GM21447 (cell line): ENCODE measurements at regions not wholly inside any gene's neighbourhood (a gene's known extent, or its start where the extent isn't known, plus 50 kb on each side); places are given as distances from the start of the nearest gene placed in this dataset.

Experiments
- ATAC-seq: cut with Tn5 transposase; IDR thresholded peaks from one replicate; pipeline ENCODE4 v1.9.1; 2021; ENCODE audit not compliant: unreplicated experiment

DNA sequence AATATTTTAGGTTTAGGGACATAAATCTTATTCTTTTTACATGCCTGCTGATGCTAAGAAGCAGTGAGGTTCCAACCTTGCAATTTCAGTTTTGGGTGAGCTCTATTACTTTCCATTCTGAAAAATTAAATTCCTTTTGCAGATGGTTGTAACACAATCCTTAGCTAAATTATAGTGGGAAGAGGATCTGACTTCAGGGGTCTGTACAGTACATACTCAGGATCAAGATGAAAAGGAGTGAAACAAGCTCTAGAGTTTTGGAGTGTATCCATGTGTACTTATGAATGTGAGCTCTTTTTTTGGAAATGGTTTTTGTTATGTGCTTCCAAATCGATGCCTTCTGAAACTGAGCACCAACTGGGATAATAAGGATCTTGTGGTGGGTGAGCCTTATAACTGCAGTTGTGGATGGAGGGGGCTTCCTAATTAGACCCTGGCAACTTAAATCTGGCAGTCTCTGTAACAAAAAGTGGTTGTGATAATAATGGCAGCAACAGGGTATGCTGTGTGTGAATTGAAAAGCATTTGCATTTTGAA, 218.8 kb upstream of the MAP3K7 start:
- no peak for ATAC-seq

DNA sequence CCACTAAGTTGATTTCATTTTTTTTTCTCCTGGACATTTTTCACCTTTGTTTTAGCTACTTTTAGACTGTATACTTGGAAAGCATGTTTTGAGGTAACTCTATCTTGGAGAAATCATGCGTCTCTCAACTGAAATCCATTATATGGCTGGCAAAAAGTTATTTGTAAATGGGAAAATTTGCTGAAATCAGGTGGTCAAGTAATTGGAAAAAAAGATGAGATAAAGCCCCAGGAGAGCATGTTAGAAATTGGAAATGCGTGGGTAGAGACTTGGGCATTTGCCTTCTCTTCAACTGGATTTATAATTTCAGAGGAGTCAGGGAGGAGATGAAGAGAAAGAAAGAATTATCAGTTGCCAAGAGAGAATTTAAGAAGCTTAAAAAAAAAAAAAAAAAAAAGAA, 217.1 kb upstream of the MAP3K7 start:
- ATAC-seq: no peak

DNA sequence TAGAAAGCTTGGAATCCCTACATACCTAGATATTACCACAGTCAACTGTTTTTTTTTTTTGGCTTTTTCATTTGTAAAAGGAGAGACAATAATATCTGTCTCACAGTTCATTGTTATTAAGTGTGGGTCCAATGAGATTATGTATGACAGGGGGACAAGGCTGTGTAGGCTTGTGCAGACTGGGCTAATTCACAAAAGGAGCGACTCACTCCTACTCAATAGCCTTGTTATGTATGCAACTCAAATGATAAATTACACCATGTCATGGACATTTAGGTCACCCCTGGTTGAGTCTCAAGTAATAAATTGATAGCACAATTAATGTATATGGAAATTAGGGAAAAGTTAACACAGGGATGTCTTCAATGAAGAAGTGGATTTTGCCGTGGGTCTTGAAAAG, 208.2 kb upstream of the MAP3K7 start:
- ATAC-seq: no peak

DNA sequence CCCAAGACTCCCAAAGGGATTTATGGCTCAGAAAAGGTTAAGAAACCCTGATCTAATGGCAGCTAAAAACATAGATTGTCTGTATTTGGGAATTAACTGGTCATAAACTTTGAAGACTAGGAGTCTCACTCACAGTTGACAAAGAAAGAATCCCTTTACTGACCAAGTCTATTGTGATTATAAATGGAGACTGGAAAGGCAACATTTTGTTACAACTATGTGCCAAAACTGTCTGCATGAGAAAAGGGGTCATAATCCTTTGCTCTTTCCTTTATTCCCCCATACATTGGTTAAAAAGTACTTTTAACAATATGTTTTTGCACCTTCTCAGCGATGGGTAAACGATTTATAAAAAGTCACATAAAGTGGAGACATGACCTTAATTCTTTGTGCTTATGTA, 206.9 kb upstream of the MAP3K7 start:
- no peak for ATAC-seq

DNA sequence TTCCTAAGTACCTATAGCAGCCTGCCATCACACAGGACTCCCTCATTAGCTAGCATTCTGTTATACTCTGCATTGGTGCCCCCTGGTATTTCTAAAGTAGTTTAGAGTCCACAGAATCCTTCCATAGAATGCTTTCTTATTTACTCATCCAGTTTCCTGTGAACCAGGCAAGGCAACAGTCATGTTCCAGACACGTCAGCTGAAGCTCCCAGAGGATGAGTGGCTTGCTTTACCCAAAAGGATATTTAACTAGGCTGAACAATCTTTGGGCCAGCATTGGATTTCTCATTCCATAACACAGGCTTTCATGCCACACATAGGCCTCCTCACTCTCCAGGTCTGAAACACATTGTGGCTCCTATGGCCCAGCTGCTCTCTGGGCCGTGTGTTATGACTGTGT, 203.8 kb upstream of the MAP3K7 start:
- ATAC-seq: no peak

DNA sequence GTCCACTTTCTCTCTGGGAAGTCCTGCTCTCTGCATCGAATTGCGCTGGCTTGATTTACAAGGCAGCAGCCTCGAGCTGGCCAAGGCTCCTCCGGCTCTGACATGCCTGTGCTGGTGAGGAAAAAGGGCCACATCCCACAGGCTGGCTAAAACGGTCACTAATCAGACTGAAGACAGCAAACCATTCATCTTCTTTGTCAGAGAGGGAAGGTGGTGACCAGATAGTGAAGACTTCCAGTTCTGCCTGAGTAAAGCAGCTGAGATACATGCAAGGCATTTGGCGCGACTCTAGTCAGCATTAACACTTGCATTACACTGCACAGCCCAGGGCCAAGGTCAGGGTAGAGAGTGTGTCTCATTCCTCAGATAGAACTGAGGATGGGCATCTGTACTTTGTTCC, 203.2 kb upstream of the MAP3K7 start:
- no peak for ATAC-seq

DNA sequence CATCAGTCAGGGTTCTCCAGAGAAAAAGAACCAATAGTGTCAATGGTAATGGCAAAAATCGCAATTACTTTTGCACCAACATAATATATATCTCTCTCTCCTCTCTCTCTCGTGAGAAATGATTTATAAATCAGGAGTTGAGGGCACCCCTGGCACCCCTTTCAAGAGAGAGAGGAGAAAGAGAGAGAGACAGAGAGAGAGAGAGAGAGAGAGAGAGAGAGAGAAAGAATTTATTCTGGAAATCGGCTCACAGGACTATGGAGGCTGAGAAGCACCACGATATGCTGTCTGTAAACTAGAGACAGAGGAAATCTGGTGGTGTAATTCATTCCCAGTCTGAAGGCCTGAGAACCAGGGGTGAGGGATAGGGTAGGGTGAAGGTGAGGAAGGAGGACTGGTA, 201.9 kb upstream of the MAP3K7 start:
- no peak for ATAC-seq

DNA sequence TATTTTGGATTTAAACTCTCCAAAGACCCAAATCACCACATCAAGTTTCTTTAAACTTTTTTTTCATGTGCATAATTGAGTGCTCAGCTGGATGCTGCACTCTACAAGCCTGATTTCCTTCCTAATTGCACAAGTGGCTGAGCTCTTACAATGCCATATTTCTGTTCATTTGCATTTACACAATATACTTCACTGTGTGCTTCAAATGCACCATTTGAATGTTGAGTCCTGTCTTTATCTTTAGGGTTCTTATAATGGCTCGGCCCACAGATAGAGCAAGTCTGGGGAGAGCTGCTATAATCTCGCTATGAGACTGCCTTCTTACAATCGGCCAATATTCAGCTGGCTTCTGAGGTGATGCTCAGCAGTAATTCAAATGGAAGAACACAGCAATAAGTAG, 200.6 kb upstream of the MAP3K7 start:
- ATAC-seq: no peak

DNA sequence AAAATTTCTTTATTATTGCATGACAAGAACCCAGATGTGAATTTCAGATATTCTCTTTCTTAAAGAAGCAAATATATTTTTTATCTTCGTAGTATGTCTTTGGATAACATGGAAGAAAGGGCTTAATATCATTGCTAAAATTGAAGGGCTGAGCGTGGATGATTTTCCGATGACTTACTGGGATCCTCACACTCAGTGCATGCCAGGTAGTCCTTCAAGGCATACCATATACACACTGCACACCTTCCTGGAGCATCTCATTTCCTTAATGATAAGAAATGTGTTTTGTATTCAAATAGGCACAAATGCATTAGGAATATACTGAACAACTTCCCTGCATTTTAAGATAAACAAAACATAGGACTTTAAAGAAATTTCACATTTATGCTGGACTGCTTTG, 193.9 kb upstream of the MAP3K7 start:
- ATAC-seq: no peak

DNA sequence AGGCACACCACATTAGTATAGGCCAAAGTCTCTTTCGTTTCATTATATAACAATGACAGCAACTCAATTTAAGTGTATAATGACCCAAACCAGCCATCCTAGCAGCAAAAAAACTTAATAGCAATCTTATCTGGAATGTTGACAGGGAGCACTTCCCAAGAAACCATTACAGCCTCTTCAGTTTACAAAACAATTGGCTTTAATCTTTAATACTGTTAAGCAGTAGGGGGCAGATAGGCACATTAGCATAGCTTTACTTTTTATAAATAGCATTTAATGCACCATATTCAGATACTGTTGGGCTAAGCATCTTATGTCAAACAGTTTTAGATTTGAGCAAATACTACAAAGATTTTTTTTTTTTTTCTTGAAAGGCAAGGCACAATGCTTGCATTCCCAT, 193.3 kb upstream of the MAP3K7 start:
- no peak for ATAC-seq

DNA sequence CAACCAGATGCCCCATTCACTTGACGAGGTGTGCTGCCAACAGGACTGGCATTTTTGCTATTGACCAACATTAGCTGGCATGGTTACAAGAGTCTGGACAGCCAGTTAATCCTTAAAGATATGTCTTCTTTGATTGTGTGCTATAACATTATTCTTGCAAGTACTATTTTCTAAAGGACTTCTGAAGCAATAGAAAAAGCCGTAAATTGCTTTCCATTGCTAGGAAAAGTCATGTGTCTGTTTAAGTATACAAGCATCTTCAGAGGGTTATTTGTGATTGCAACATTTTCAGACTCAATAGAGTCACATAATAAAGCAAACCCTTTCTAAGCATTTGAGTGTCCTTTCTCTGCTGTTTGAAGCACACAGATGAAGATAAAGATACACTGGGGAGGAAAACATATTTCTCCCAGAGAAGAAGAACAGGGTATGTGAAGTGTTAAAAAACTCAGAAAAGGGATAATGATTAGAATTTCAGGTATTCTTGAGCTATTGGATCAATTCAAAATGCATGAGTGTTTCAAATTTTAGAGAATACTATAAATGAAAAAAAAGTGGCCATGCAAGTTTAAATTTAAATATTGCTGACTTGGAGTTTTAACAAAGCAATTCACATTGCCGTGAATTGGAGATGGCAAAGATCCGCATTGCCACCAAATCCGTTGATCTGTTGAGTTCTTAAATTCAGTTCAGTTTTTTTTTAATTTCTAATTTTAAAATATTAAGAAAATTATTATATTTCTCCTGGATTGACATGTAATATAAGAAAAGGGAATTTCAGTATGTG, 191.7 kb upstream of the MAP3K7 start:
- no peak for ATAC-seq

DNA sequence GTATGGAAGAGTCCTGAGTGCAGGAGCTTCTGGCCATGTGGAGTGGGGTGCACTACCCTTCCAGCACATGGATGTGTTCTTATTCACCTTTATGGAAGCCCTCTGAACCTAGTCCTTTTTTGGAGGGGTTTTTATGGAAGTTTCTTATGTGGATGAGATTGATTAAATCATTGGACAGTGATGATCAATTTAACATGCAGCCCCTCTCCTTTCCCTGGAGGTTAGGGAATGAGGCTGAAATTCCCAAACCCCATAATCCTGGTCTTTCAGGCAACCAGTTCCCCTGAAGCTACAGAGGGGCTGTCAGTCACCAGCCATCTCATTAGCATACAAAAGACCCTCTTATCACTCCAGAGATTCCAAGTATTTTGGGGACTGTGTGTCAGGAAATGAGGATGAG, 183.9 kb upstream of the MAP3K7 start:
- no peak for ATAC-seq

DNA sequence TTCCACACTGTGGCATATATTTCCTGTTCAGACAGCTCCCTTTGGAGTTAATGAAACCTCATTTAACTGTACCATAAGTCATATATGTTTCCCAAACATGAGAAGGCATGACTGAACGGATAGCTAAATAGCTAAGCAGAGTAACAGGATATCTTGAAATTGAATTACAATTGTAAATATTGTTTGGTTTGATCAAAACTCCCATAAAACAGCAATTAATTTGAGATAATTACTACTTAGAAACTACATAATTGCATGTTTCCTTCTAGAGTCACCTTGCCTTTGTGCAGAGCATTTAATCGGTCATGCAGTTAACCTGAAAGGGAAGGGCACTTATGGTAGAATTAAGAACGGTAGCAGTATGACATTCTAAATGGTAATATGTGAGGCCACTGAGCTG, 179.0 kb upstream of the MAP3K7 start:
- no peak for ATAC-seq

DNA sequence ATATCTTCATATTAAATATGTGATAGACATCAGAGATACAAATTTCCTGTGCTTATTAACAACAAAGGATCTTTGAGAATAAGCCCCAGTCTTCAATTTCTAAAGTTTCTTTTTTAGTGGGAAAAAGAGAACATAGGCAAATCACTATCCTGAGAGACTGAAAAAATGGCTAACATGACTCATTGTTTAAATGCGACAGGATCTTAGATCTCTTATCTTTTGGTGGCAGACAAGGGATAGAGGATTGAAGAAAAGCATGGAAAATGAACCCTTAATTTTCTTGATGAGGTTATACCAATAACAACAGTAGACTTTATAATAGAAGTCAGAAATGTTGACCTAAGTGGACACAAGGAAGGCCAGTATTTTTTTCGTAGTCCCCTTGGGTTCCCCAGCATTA, 178.6 kb upstream of the MAP3K7 start:
- no peak for ATAC-seq

DNA sequence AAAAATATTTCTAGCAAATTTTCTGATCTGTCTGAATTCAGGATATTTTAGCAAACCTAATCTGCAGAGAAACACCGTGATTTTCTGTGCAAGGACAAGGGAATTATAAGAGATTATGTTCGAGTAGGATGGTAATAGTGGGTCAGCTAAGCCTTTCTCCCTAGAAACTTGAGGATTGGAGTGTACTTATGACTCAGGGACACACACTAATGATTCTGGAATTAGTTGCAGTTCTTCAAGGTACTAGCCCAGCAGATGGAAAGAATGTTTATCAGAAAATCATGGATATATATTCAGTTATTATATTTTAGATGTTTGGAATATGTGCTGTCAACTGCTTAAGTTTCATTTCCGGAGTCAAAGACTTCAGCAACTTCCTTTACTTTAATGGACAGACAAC, 177.1 kb upstream of the MAP3K7 start:
- ATAC-seq: no peak

DNA sequence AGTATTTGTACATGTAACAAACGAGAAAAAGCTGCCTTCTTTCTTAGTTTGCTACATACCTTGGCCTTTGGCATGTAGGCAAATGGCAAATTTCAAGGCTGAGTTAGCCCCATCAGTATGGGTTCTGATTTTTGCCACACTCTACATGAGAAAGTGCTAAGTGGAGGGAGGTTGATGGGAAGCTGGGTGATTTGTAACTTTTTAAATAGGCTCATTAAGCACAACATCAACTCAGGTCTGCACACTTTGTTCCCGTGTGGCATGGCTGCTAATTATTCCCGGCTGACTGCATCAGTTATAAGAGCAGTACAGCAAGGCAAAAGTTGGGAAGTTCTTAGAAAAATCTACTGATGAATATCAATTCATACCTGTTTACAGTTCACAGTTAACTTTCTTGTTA, 172.8 kb upstream of the MAP3K7 start:
- no peak for ATAC-seq

DNA sequence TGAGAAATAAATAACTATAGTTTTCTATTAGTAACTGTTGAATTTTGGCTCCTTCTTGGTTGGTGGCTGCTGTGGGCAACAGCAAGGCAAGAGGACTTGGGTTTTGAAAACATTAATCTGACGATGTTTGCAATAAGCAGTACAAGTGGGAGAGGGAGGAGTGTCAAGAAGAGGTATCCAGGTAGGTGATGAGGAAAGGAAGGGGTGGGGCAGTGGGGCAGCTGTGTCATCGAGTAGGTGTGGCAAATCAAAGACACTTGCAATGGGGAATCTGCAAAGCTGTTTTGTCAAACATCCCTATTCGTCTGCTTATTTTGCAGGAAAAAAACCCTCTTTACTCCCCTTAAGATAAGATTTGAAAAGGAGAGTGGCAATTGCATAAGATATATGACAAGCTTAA, 171.9 kb upstream of the MAP3K7 start:
- ATAC-seq: no peak

DNA sequence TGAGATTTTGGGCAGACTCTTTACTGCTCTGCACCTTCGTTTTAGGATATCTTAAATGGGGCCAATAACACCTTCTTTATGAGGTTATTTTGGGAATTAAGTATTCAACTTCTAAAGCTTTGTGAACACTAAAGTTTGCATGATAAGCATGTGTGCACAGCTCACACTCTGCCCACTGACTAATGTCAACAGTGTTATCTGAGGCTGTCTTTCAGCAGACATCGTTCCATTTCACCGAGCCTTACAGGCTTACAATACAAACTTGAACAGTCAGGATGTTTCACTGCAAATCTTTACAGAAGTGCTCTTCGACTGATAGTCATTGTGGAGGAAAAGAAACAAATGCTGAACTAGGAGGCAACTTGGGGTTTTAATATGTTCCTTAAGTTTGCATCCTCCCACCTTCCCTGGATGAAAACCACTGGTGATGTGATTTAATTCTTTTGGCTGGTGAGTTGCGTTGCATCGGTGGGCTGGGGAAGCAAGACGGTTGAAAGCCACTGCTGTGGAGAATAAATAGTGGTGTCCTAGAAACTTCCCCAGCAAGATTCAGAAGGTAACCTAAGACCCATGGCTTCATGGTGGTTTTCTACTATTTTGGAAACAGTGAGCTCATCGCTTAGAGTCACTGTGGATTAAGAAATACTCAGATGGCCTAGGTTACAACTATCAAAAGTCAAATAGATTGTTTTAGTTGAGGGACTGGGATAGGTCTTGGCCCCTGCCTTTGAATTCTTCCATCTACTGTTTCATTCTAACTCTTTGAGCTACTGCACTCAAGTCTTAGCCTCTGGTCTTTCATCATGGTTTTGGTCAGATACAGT, 167.2 kb upstream of the MAP3K7 start:
- ATAC-seq: no peak

DNA sequence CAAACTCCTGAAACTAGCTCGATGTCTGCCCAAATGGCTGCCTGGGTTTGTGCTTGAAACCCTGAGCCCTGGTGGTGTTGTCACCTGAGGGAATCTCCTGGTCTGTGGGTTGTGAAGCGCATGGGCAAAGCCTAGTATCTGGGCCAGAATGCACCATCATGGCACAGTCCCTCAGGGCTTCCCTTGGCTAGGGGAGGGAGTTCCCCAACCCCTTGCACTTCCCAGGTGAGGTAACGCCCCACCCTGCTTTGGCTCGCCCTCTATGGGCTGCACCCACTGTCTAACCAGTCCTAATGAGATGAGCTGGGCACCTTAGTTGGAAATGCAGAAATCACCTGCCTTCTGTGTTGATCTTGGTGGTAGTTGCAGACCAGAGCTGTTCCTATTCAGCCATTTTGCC, 152.9 kb upstream of the MAP3K7 start:
- no peak for ATAC-seq

DNA sequence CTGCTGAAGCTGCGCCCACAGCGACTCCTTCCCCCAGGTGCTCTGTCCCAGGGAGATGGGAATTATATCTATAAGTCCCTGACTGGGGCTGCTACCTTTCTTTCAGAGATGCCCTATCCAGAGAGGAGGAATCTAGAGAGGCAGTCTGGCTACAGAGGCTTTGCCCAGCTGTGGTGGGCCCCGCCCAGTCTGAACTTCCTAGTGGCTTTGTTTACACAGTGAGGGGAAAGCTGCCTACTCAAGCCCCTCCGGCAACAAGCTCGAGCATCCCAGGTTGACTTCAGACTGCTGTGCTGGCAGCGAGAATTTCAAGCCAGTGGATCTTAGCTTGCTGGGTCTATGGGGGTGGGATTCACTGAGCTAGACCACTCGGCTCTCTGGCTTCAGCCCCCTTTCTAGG, 152.5 kb upstream of the MAP3K7 start:
- no peak for ATAC-seq

DNA sequence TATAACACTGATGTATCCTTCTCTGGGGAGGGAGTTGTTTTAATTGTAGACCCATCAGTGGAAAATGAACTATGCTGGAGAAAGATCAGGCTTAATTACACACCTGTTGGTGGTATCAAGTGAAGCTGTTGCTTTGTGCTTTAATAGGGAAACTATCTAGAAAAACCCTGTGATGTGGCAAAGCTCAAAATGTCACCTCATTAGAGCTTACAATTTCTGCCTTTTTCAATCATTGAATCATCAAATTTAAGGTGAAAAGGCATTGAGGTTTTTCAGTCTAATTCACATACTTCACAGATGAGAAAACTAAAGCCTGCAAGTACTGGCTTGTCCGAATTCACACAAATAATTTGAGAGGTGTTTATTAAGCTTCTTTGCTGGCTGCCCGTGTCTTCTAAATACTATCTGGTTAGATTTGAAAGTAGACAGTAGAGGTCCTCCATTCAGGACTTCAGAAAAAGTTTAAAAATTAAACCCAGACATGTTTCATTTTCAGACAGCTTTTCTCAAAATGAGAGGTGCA, 143.3 kb upstream of the MAP3K7 start:
- peak; percentile 79 for ATAC-seq

DNA sequence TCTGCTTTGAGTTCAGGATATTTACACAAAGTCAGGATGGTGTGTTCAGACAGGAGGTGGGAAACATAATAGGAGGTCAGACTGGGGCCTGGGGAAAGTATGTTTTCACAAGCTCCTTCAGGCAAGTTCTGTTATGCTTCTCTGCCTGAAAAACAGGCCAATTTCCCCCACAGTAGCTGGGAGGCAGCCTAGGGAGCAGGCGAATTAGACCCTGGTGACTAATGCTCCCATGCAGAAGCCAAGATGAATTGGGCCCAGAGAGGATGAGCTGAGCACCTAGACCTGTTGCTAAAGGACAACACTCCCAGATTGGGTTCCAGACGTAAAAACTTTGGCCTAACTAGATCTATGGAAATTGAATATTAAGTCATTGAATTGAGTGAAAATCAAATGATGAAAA, 142.2 kb upstream of the MAP3K7 start:
- ATAC-seq: no peak
